Keratinocyte (primary cell): ENCODE measurements at regions not wholly inside any gene's neighbourhood (a gene's known extent, or its start where the extent isn't known, plus 50 kb on each side); places are given as distances from the start of the nearest gene placed in this dataset.

Experiments used
- EZH2 ChIP-seq: IDR thresholded peaks from one replicate; pipeline ENCODE4 v1.6.1; 2012; ENCODE audit warnings: inconsistent platforms, mild to moderate bottlenecking, low read length, moderate library complexity
- TF ChIP-seq, protein P1 (sequence below), 3 experiments: IDR thresholded peaks in 1 of 3; conservative IDR thresholded peaks in 1 of 3; optimal IDR thresholded peaks in 1 of 3; 2 replicates in 2 of 3; 3 replicates in 1 of 3; pipeline versions ENCODE3 to v1.5.1; 2011; ENCODE audit warnings: low read length in 3 of 3, mild to moderate bottlenecking in 3 of 3, moderate library complexity in 2 of 3, control low read depth in 1 of 3, inconsistent platforms in 1 of 3; ENCODE audit not compliant: insufficient read depth in 2 of 3; ENCODE audit errors: extremely low read depth in 1 of 3

DNA sequence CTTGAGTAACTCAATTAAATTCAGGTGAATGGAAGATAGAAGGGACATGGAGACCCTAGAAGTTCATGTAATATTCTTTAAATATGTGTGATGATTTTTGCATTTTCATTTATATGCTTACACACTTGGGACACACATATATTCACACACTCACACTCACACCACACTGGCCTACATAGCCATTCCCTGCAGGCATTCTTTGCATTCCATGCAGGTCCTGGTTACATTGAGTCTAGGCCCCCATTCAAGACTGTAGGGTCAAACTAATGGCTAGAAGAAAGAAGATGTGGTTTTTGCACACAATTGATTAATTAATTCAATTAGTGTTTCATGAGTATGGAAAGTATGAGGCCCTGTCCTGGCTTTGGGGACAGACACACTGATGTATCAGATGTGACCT is 249.4 kb downstream of the HNMT start:
- TF ChIP-seq, protein P1, sequence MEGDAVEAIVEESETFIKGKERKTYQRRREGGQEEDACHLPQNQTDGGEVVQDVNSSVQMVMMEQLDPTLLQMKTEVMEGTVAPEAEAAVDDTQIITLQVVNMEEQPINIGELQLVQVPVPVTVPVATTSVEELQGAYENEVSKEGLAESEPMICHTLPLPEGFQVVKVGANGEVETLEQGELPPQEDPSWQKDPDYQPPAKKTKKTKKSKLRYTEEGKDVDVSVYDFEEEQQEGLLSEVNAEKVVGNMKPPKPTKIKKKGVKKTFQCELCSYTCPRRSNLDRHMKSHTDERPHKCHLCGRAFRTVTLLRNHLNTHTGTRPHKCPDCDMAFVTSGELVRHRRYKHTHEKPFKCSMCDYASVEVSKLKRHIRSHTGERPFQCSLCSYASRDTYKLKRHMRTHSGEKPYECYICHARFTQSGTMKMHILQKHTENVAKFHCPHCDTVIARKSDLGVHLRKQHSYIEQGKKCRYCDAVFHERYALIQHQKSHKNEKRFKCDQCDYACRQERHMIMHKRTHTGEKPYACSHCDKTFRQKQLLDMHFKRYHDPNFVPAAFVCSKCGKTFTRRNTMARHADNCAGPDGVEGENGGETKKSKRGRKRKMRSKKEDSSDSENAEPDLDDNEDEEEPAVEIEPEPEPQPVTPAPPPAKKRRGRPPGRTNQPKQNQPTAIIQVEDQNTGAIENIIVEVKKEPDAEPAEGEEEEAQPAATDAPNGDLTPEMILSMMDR (optimal IDR thresholded peaks at IDR 0.05 in 1 of 3, IDR thresholded peaks at IDR 0.05 in 1 of 3, conservative IDR thresholded peaks at IDR 0.05 in 1 of 3; ENCODE audit: extremely low read depth in 1 of 3, insufficient read depth in 2 of 3, low read length in 3 of 3): no peak
- no peak for TF ChIP-seq EZH2
